Nephron (organoid): ENCODE measurements at regions not wholly inside any gene's neighbourhood (a gene's known extent, or its start where the extent isn't known, plus 50 kb on each side); places are given as distances from the start of the nearest gene placed in this dataset.

ENCODE experiments used
- H3K27ac Mint-ChIP-seq, 3 experiments: 2 replicates each; pipeline ENCODE4 v1.8.0; 2020; ENCODE audit warnings: mixed read lengths in 3 of 3, mild to moderate bottlenecking in 2 of 3, moderate library complexity in 1 of 3
- H3K27me3 Mint-ChIP-seq: 2 replicates; pipeline ENCODE4 v1.8.0; 2021; ENCODE audit warnings: low read depth, mild to moderate bottlenecking, moderate library complexity, mixed read lengths
- H3K36me3 Mint-ChIP-seq: 2 replicates; pipeline ENCODE4 v1.8.0; 2020; ENCODE audit warnings: low read depth, mixed read lengths
- H3K4me1 Mint-ChIP-seq: 2 replicates; pipeline ENCODE4 v1.8.0; 2020; ENCODE audit warnings: mixed read lengths
- H3K4me3 Mint-ChIP-seq, 3 experiments: 2 replicates each; pipeline ENCODE4 v1.8.0; 2020; ENCODE audit warnings: mild to moderate bottlenecking in 3 of 3, mixed read lengths in 3 of 3, moderate library complexity in 2 of 3
- H3K9me3 Mint-ChIP-seq: 2 replicates; pipeline ENCODE4 v1.8.0; 2020; ENCODE audit warnings: mixed read lengths
- TF ChIP-seq, protein P1 (sequence below), 3 experiments: fragments of 200-600 bp; sonication (generic); IDR thresholded peaks; one replicate each; pipeline ENCODE4 v1.5.0; 2021; ENCODE audit warnings: antibody characterized with exemption in 3 of 3; ENCODE audit not compliant: unreplicated experiment in 3 of 3

DNA sequence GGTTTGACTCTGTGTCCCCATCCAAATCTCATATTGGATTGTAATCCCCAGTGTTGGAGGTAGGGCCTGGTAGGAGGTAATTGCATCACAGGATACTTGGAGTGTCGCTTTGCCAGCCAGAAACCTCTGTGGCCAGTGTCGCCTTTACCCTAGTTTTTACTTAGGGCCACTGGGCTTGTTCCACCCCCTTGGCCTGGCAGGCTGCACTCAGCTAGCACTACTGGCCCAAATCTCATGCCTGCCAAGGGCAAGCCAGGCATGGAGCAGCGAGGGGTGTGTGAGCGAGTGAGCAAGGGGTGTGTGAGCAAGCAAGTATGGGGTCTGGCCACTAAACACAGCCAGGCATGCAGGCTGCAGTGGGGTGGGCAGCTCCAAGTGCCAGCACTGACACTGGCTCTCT is 178.7 kb upstream of the MGAT5 start:
- peaks cover 15% of the 10 kb centered on the region for H3K4me1 Mint-ChIP-seq
- H3K36me3 Mint-ChIP-seq: no peaks in the 10 kb centered on the region
- H3K4me3 Mint-ChIP-seq: no peak overlapping the region
- H3K9me3 Mint-ChIP-seq: no peaks in the 10 kb centered on the region
- TF ChIP-seq, protein P1, sequence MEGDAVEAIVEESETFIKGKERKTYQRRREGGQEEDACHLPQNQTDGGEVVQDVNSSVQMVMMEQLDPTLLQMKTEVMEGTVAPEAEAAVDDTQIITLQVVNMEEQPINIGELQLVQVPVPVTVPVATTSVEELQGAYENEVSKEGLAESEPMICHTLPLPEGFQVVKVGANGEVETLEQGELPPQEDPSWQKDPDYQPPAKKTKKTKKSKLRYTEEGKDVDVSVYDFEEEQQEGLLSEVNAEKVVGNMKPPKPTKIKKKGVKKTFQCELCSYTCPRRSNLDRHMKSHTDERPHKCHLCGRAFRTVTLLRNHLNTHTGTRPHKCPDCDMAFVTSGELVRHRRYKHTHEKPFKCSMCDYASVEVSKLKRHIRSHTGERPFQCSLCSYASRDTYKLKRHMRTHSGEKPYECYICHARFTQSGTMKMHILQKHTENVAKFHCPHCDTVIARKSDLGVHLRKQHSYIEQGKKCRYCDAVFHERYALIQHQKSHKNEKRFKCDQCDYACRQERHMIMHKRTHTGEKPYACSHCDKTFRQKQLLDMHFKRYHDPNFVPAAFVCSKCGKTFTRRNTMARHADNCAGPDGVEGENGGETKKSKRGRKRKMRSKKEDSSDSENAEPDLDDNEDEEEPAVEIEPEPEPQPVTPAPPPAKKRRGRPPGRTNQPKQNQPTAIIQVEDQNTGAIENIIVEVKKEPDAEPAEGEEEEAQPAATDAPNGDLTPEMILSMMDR (IDR thresholded peaks at IDR 0.05; ENCODE audit: unreplicated experiment in 3 of 3): no peak
- H3K27me3 Mint-ChIP-seq: peaks cover 11% of the 10 kb centered on the region
- H3K27ac Mint-ChIP-seq: no peak overlapping the region

GRCh38 chr2:134078354-134078753 is 175.5 kb upstream of the MGAT5 start:
- Mint-ChIP-seq H3K4me1 (peaks cover 17% of the 10 kb centered on the region), H3K27me3 (peaks cover 21% of the 10 kb centered on the region), H3K27ac (no peak overlapping the region), H3K4me3 (no peak overlapping the region), H3K9me3 (no peaks in the 10 kb centered on the region), H3K36me3 (no peaks in the 10 kb centered on the region)
- TF ChIP-seq, protein P1 (IDR thresholded peaks at IDR 0.05; ENCODE audit: unreplicated experiment in 3 of 3): no peak

DNA sequence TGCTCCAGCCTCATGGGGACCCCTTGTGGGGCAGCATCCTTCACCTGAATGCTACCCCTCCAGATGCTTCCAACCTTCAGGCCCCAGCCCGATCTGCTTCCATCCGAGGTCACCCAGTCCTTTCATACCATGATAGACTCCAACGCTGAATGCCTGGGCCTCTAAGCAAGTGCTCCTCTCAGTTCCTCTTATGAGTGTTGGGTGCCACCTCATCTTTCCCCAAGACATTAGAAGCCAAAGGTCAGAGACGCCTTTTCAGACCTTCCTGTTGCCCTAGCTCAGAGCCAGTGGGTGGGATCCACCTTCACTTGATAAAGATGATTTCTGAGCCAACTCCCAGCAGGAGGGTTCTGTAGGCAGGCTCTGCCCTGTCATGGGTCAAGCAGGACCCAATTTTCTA is 174.5 kb upstream of the MGAT5 start:
- H3K4me1 Mint-ChIP-seq: peaks cover 17% of the 10 kb centered on the region
- no peak overlapping the region for H3K27ac Mint-ChIP-seq
- no peaks in the 10 kb centered on the region for H3K9me3 Mint-ChIP-seq
- peaks cover 21% of the 10 kb centered on the region for H3K27me3 Mint-ChIP-seq
- TF ChIP-seq, protein P1 (IDR thresholded peaks at IDR 0.05; ENCODE audit: unreplicated experiment in 3 of 3): no peak
- H3K4me3 Mint-ChIP-seq: no peak overlapping the region
- H3K36me3 Mint-ChIP-seq: no peaks in the 10 kb centered on the region

GRCh38 chr2:134080386-134081089 is 173.3 kb upstream of the MGAT5 start:
- no peak overlapping the region for H3K4me3 Mint-ChIP-seq
- TF ChIP-seq, protein P1 (IDR thresholded peaks at IDR 0.05; ENCODE audit: unreplicated experiment in 3 of 3): no peak
- peak overlapping the region in 2 of 3 experiments; percentile 17 to 31 for H3K27ac Mint-ChIP-seq
- H3K36me3 Mint-ChIP-seq: no peaks in the 10 kb centered on the region
- H3K9me3 Mint-ChIP-seq: no peaks in the 10 kb centered on the region
- H3K4me1 Mint-ChIP-seq: peaks cover 17% of the 10 kb centered on the region
- peaks cover 21% of the 10 kb centered on the region for H3K27me3 Mint-ChIP-seq

- Mint-ChIP-seq H3K27me3 (peaks cover 21% of the 10 kb centered on the region), H3K4me3 (no peak overlapping the region), H3K27ac (no peak overlapping the region), H3K36me3 (no peaks in the 10 kb centered on the region), H3K9me3 (no peaks in the 10 kb centered on the region), H3K4me1 (peaks cover 17% of the 10 kb centered on the region)
- TF ChIP-seq, protein P1 (IDR thresholded peaks at IDR 0.05; ENCODE audit: unreplicated experiment in 3 of 3): no peak
These were observed 172.5 kb upstream of the MGAT5 start for GRCh38 chr2:134081238-134081938.
